HepG2 (cell line): ENCODE measurements at regions not wholly inside any gene's neighbourhood (a gene's known extent, or its start where the extent isn't known, plus 50 kb on each side); places are given as distances from the start of the nearest gene placed in this dataset.

Source experiments
- FOXA1 ChIP-seq, 2 experiments: fragments of 450-650 bp in 1 of 2; sonication (generic) in 1 of 2; formaldehyde crosslinking in 1 of 2; IDR thresholded peaks; 2 replicates each; pipeline versions ENCODE4 v1.4.0 to v1.6.1; 2016 to 2020; ENCODE audit warnings: missing genetic modification reagents in 1 of 2
- JUN ChIP-seq: sonication (generic); formaldehyde crosslinking; IDR thresholded peaks from 2 replicates; pipeline ENCODE4 v1.4.0; 2020; ENCODE audit warnings: mild to moderate bottlenecking, missing genetic modification reagents
- KDM3A ChIP-seq: IDR thresholded peaks from 2 replicates; pipeline ENCODE4 v1.6.1; 2018; ENCODE audit warnings: low read depth, missing compliant biosample characterization
- NR2C2 ChIP-seq: sonication (generic); formaldehyde crosslinking; IDR thresholded peaks from 2 replicates; pipeline ENCODE4 v1.4.0; 2020; ENCODE audit warnings: missing genetic modification reagents, mild to moderate bottlenecking, moderate library complexity, borderline replicate concordance
- POLR2A ChIP-seq, 2 experiments: IDR thresholded peaks; 2 replicates each; pipeline ENCODE4 v1.6.1; 2011; ENCODE audit warnings: low read depth in 2 of 2, low read length in 2 of 2, mild to moderate bottlenecking in 1 of 2, moderate library complexity in 1 of 2; ENCODE audit not compliant: insufficient read depth in 1 of 2
- TBP ChIP-seq: sonication (generic); formaldehyde crosslinking; IDR thresholded peaks from 2 replicates; pipeline ENCODE4 v1.5.0; 2020; ENCODE audit warnings: missing genetic modification reagents
- ZNF24 ChIP-seq: fragments of 450-650 bp; IDR thresholded peaks from 2 replicates; pipeline ENCODE4 v1.6.1; 2017; ENCODE audit warnings: antibody characterized with exemption, mild to moderate bottlenecking
- ZNF816 ChIP-seq: sonication (generic); formaldehyde crosslinking; IDR thresholded peaks from 2 replicates; pipeline ENCODE4 v1.8.0; 2022; ENCODE audit warnings: missing genetic modification reagents, mild to moderate bottlenecking, borderline replicate concordance
- TF ChIP-seq, protein P1 (sequence below): sonication (generic); formaldehyde crosslinking; IDR thresholded peaks from 2 replicates; pipeline ENCODE4 v1.5.0; 2020; ENCODE audit warnings: mild to moderate bottlenecking, missing genetic modification reagents, moderate library complexity
- TF ChIP-seq, protein P2 (sequence below), 2 experiments: fragments of 450-650 bp in 1 of 2; sonication (generic) in 1 of 2; formaldehyde crosslinking; IDR thresholded peaks; 2 replicates each; pipeline versions ENCODE4 v1.5.0 to v1.8.0; 2020 to 2022; ENCODE audit warnings: mild to moderate bottlenecking in 1 of 2, missing genetic modification reagents in 1 of 2

DNA sequence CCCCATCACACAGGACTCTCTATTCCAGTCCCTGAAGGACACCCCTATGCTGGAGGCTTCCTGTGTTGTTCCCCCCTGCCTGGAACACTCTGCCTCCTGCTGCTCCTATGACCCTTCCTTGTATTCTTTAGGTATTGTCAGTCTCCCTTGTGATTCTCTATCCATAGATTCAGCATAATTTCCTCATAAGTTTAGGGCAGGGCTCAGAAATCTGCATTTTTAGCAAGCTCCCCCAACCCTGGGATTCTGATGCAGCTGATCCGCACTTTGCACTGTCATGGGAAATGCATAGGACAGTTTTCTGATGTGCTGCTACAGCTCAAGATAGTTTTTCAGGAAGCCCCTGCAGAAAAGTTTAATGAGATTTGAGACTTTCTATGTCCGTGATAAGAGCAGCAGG is 79.9 kb downstream of the ADRA2A start:
- TF ChIP-seq NR2C2 (CRISPR knock-in tag) (no peak), TBP (CRISPR knock-in tag) (no peak), ZNF816 (CRISPR knock-in tag) (no peak), FOXA1 (IDR thresholded peaks at IDR 0.05) (no peak), FOXA1 (CRISPR knock-in tag; IDR thresholded peaks at IDR 0.05) (no peak), JUN (no peak), KDM3A (CRISPR knock-in tag) (no peak), ZNF24 (no peak), POLR2A (IDR thresholded peaks at IDR 0.05; ENCODE audit: insufficient read depth in 1 of 2, low read depth in 2 of 2, low read length in 2 of 2) (no peak)
- TF ChIP-seq, protein P1, sequence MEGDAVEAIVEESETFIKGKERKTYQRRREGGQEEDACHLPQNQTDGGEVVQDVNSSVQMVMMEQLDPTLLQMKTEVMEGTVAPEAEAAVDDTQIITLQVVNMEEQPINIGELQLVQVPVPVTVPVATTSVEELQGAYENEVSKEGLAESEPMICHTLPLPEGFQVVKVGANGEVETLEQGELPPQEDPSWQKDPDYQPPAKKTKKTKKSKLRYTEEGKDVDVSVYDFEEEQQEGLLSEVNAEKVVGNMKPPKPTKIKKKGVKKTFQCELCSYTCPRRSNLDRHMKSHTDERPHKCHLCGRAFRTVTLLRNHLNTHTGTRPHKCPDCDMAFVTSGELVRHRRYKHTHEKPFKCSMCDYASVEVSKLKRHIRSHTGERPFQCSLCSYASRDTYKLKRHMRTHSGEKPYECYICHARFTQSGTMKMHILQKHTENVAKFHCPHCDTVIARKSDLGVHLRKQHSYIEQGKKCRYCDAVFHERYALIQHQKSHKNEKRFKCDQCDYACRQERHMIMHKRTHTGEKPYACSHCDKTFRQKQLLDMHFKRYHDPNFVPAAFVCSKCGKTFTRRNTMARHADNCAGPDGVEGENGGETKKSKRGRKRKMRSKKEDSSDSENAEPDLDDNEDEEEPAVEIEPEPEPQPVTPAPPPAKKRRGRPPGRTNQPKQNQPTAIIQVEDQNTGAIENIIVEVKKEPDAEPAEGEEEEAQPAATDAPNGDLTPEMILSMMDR (CRISPR knock-in tag), result no peak
- TF ChIP-seq, protein P2, sequence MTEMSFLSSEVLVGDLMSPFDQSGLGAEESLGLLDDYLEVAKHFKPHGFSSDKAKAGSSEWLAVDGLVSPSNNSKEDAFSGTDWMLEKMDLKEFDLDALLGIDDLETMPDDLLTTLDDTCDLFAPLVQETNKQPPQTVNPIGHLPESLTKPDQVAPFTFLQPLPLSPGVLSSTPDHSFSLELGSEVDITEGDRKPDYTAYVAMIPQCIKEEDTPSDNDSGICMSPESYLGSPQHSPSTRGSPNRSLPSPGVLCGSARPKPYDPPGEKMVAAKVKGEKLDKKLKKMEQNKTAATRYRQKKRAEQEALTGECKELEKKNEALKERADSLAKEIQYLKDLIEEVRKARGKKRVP (CRISPR knock-in tag; IDR thresholded peaks at IDR 0.05), result no peak
